ENCODE measurements at regions not wholly inside any gene's neighbourhood (a gene's known extent, or its start where the extent isn't known, plus 50 kb on each side); places are given as distances from the start of the nearest gene placed in this dataset.

DNA sequence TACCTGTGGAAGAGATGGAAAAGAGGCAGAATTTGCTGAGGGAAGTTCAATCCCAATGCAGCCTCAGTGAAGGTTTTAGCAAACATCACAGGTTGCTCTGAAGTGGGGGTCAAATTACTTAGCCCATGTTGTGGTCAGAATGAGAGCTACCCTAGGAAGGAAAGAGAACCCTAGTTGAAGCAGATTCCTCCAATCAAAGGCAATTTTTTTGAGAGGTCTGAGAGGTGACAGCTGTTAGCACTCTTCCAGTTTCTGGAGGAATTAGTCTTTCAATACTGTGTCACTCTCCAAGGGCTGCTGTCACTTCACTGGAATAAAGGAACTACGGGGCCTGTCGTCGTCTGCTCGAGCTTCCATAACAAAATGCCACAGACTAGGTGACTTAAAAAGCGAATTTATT lies 584.2 kb upstream of the DPPA4 start:
- TF ChIP-seq, protein P1, sequence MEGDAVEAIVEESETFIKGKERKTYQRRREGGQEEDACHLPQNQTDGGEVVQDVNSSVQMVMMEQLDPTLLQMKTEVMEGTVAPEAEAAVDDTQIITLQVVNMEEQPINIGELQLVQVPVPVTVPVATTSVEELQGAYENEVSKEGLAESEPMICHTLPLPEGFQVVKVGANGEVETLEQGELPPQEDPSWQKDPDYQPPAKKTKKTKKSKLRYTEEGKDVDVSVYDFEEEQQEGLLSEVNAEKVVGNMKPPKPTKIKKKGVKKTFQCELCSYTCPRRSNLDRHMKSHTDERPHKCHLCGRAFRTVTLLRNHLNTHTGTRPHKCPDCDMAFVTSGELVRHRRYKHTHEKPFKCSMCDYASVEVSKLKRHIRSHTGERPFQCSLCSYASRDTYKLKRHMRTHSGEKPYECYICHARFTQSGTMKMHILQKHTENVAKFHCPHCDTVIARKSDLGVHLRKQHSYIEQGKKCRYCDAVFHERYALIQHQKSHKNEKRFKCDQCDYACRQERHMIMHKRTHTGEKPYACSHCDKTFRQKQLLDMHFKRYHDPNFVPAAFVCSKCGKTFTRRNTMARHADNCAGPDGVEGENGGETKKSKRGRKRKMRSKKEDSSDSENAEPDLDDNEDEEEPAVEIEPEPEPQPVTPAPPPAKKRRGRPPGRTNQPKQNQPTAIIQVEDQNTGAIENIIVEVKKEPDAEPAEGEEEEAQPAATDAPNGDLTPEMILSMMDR (IDR thresholded peaks at IDR 0.05) = no peak
- no peak for TF ChIP-seq POLR2A (IDR thresholded peaks at IDR 0.05)
